HG02885 (cell line): ENCODE measurements at regions not wholly inside any gene's neighbourhood (a gene's known extent, or its start where the extent isn't known, plus 50 kb on each side); places are given as distances from the start of the nearest gene placed in this dataset.

Experiments
- ATAC-seq: cut with Tn5 transposase; IDR thresholded peaks from one replicate; pipeline ENCODE4 v1.9.1; 2021; ENCODE audit warnings: mild to moderate bottlenecking; ENCODE audit not compliant: unreplicated experiment, poor library complexity

DNA sequence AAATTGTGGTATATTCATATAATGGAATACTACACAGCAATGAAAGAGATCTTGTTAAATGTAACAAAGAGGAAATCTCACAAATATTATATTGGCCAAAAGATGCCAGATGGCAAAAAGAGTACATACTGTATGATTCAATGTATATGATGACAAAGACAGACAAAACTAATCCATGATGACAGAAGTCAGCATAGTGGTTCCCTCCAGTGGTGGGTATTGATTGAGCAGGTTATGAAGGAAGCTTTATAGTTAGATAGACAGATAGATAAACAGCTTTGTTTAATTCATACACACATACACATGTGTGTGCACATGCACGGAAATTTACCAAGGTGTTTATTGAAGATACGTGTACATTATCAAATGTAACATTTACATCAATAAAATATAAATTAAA, 74.4 kb upstream of the SMIM36 start:
- no peak for ATAC-seq

DNA sequence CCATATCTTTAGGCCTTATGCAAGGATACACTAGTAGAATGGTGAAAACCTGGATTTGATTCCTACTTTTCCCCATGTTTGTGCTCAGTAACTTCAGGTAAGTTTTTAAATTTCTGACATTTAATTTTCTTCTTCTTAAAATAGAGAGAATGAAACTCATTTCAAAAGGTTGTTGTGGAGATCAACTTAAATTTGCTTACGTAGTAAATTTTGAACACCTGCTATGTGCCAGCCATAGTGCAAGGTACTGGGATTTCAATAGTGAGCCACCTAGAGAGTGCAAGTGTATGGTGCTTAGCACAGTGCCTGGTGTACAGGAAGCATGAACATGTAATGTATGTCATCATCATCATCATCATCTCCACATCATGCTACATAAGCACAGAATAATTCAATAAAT, 73.6 kb upstream of the SMIM36 start:
- ATAC-seq, result no peak

DNA sequence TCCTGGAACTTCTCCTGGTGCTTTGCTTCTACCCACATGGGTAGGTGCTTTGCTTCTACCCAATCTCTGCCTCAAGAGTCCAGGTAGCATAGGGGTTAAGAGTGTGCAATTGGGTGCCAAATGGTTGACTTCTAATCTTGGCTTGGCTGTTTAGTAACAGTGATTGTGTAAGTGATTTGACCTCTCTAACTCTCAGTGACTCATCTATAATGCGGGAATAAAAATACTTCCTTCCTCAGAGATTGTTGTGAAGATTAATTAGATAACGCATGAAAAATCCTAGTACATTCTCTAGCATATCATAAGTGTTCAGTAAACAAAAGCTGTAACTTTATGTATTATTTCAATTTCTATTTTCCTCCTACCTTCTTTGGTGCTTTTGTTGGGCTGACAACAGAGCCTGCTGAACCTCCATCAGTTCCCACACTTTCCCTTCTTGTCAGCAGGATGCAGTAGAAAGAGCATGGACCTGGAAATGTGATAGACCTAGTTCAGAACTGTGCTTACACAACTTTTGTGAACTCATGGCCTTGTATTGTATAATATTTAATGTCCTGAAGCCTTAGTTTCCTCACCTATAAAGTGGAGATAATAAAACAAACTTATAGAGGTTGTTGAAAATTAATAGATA, 72.9 kb upstream of the SMIM36 start:
- ATAC-seq, result no peak

DNA sequence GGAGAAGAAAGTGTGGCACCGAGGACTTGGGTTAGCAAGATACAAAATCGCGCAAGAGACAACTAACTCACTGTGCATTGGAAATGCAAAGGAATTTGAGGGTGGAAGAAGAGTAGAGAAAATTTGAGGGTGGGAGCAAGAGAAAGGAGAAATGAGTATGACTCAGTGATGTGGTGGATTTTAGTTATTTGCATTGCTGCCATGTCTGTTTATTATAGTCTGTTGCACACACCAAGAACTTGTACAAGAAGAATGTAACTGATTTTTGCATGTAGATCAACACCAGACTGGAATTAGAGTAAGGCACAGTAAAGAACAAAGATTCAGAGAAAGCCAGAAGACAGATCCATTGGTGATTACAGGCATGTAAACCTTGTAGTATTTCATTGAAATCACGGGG, 71.6 kb upstream of the SMIM36 start:
- no peak for ATAC-seq

DNA sequence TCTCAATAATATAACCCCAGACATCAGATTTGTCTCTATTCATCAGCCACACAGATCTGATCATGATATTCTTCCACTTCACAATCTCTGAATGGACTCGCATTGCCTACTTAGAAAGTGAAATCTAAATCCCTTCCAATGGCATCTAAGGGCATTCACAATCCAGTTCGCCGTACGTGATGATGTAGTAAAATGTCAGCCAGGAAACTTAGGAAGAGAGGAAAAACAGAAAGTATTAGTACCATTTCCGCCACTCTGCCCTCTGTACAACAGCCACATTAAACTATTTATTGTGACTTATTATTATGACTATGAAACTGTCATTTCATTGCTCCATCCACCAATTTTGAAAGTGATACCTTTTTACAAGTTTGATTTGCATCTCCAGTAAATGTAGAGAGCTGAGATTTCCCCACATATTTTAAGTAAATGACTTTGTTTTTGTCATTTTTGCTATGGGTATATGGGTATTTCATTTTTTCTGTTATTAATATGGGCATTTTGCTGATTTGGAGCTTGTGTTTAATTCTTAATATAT, 69.4 kb upstream of the SMIM36 start:
- peak; percentile 60 for ATAC-seq

DNA sequence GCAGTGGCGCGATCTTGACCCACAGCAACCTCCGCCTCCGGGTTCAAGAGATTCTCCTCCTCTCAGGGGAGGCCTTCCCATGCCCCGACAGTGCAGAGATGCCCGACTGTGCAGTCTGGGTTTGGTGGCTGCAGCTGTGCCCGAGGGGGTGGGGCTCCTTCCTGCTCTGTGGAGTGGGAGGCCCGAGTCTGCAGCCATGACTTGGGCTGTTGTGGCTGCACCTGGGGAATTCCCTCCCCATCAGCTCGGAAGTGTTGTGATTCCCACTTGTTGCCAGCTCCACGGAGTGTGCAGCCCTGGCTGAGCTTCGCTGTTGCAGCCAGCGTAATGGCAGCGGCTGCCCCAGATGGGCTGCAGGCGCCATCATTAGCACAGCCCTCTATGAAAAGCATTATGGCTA, 66.4 kb upstream of the SMIM36 start:
- no peak for ATAC-seq

DNA sequence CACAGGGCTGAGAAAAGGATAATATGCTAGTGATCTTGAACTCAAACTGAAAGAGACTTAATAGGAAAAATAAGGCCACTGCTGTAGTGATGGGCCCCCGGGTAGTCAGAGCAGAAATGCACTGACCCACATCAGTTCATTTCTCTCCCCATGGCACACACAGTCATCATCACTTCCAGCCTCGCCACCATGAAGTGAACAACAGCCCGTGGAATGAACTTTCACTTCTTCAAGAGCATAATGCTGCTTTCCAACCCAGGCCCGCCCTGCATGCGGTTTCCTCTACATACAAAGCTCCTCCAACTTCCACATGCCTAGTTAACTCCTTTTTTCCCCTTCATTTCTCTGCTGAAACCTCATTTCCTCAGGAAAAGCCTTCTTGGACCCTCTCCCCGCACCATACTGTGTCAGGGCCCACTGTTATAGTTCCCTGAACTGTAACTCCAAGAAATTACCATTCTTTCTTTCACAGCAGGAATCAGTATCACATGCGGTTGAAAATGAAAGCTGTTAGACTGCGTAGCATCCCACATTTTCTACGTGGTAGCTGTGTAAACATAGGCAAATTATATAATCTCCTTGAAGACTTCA, 65.8 kb upstream of the SMIM36 start:
- ATAC-seq, result peak; percentile 85

DNA sequence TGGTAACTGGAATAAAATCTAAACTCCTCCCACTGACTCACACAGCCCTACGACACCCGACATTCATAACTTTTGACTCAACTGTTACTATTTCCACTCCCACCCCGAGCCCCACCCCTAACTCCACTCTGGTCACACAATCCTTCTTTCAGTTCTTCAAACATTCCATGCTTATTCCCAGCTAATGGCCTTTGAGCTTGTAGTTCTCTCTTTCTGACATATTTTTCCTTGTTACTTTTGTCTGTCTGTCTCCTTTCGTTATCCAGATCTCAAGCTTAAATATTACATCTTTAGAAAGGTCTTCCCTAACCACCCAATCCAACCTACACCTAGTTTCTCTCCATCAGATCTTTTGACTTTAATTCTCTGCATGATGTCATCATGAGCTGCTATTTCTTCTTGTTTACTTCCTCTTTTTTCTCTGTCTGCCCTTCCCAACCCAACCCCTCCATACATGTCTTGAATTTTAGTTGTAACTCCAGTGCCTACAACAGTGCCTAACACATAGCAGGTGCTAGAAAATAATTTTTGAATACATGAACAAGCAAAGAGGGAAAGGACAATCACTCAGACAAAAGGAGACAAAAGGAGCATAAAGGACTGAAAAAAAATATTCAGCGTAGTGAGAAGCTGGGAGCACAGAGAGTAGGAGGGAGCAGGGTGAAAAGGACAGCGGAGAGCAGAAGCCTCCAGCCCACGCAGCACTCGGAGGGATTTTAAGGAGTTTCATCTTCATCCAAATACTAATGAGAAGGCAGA, 65.2 kb upstream of the SMIM36 start:
- ATAC-seq, result peak; percentile 28

DNA sequence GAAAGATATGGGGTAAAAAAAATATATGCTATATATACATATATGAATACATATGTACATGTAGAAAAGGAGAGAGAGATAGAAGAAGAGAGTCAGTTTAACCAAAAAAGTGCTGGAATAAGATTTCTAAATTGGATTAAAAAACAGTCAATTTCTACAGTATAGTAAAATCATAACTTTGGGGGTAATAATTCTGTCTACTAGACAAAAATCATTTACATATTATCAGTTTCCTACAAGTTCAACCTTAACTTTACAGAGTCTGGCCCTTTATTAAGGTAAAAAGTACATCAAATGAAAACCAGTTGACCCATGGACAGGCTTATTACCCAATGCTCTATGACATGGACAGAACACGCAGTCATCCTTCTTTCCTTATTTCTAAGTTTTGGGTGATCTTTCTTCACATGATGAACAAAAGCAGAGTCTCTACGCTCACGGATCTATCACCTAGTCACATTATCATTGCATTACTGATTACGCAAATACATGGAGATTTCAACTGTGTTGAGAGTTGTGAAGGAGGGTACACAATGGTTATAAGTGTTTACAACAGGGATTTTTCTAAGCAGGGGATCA, 63.9 kb upstream of the SMIM36 start:
- no peak for ATAC-seq

DNA sequence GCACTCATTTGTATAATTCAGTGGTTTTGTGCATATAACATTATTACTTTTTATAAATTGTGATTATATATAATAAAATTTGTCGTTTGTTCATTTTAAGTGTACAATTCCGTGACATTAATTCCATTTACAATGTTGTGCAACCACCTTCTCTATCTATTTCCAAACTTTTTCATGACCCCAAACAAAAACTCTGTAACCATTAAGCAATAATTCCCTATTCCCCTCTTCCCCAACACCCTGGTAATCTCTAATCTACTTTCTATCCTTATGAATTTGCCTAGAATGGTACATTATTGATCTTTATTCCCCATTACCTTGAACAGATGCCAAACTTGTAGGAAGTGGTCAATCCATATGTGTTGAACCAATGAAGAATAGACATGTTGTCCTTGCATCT, 61.3 kb upstream of the SMIM36 start:
- ATAC-seq, result no peak

DNA sequence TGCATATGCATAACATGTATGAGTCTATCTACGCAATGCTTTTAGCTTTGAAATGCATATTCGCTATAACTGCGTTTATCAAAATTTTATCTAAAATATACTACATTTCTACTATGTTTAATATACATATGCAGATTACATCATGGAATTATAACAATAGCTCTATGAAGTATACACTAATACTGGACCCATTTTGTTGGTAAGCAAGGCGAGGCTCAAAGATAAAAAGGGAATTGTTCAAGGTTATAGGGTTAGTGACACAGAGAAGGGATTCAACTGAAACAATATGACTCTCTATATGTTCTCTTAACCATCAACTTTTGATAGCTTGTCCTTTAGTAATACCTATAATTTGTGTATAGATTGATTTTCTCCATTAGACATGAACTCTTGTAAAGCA, 60.9 kb upstream of the SMIM36 start:
- no peak for ATAC-seq

DNA sequence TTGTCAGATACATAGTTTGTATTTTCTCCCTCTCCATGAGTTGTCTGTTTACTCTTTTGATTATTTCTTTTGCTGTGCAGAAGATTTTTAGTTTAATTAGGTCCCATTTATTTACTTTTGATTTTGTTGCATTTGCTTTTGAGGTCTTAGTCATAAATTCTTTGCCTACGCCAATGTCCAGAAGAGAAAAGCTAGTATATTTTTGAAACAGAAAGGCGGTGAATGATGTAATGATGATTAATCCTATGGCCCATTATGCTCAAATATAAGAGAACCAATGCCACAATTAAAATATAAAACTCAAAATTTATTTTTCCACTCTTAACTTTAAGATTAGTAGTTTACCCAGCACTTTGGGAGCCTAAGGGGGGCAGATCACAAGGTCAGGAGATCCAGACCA, 59.8 kb upstream of the SMIM36 start:
- ATAC-seq, result no peak

DNA sequence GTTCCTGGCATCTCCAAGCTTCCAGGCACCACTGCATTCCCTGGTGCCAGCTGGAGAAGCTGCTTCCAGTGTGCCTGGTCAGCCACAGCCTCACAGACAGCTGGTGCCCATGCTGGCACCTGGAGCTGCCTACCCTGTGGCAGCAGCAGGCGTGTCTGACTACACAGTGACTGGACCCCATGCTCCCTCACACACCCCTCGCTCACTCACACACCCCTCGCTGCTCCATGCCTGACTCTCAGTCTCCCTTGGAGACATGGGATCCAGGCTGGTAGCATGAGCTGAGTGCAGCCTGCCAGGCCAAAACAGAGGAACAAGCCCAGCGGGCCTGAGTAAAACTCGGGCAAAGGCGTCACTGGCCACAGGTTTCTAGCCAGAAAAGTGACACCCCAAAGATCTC, 59.1 kb upstream of the SMIM36 start:
- ATAC-seq, result no peak

DNA sequence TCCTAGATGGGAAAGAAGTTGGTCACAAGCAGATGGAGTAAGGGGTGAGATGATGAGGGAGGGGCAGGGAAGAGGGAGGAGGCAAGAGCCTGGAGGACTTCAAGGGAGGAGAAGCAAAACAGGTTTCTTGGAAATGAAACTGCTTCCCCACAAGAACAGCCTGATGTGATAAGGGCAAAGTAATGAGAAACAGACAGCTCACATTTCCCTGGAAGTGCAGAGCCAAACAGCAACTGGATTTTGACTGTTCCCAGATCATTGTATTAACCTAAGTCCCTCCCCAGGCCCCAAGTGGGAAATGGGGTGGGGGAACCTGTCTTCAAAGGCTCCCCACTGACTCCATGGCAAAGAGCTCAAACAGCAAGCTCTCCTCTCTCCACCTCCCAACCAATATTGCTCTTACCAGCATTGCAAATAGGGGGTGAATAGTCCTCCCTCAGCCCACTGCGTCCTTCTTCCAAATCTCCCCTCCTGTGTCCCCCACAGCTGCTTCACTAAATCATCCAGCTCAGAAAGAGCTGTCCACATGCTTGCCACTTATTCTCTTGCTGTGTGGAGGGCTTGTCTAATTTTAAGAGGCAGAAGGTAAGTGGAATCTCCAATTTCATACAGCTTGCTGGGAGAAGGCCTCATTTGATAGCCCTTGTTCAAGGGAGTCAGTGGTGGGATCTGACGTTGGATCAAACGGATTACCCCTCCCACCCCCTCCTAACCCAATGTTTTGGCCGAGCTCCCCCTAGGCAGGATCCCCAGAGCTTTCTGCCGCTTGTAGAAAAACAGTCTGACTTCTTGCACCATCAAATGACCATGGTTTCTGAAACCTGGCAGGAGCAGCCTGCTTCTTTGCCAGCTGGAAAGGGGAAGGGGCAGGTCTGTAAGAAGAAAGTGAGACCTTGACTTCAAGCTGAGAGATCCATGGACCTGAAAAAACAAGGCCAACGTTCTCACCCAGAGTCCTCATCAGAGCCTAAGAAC, 56.3 kb upstream of the SMIM36 start:
- ATAC-seq, result no peak

DNA sequence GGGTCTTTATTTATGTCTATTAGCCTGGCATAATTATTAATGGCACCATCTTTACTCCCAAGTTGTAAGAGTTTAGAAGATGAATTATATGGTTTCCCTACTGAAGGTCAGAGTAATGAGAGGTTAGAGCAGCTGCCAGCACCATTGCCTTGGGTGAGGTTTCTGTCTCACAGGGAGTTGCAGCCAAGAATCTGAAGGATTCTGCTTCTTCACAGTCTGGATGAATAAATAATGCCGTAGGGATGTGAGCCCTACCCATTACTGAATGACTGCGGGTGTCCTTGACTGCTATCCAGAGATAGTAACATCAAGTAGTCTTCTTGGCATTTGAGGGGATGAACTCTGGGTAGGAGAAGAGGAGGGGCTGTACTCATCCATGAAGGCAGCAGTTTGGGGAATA, 52.8 kb upstream of the SMIM36 start:
- ATAC-seq, result no peak

DNA sequence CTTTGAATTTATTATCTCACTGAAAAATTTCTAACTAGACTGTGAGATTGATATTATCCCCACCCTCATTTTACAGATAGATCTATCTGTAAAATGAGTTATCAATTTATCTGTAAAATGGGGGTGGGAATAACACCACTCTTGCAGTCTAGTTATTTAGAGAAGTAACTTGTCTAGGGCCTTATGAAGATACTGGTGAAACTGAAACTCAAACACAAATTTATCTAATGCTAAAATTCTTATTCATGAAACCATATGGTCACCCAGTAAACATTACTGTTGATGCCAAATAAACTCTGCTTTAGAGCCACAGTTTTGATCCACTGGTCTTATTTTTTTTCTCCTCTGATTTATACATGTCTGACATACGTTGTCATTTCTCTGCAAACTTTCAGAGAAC, 52.1 kb upstream of the SMIM36 start:
- ATAC-seq, result no peak

DNA sequence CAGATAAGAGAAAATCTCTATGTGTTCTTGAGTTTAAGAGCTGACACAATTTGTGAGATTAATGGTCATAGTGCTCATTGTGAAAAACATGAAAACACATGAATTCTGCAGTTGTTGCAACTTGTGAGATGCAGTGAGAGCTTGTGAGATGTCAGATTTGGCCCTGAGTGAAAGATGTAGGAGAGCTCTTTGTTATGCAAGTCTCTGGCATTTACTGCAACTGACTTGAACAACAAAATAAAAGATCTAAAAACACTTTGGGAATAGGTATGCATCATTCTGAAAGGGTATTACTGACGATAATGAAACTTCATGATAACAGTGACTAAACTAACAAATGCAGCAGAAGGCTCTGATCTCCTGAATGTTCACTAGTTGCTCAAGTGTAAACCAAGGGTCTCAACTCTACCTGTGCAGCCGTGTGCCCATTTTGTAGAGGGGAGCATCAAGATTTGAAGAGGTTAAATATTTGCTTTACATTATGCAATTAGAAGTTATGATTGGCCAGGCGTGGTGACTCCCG, 50.8 kb upstream of the SMIM36 start:
- ATAC-seq, result no peak

DNA sequence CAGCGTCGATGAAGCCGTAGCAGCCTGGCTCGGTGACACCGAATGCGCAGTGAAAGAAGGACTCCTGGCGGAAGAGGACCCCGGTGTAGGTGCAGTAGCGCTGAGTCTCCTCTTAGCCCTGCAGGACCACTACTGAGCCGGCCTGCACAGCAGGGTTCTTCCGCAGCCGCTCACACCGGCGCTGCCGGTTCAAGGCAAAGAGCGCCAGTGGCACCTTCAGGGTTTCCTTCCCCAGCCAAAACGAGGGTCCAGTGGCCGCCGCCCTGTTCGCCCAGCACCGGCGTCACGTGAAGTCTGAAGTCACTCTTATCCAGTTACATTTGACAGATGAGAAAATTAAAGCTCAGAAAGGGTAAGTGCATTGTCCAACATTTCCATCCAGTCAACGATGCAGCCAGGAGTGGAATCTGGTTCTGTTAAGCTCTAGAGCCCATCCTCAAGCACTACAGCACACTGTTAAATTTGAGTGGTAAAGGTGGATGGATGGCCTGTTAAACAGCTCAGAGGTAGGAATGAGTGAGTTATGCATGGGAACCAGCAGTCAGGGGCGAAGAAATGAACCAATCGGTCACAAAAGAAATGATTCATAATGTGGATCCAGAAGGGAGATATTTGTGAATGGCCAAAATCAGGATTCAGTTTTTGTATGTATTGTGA, 50.2 kb upstream of the SMIM36 start:
- no peak for ATAC-seq
